ENCODE measurements at regions not wholly inside any gene's neighbourhood (a gene's known extent, or its start where the extent isn't known, plus 50 kb on each side); places are given as distances from the start of the nearest gene placed in this dataset.

- TF ChIP-seq POLR2A (IDR thresholded peaks at IDR 0.05) (no peak), CTCF (IDR thresholded peaks at IDR 0.05) (no peak)
Observed at GRCh38 chr16:26614237-26614841, 452.4 kb upstream of the C16orf82 start.

Measured in heart left ventricle (tissue), 13 donors.